RCC 7860 (cell line): ENCODE measurements at regions not wholly inside any gene's neighbourhood (a gene's known extent, or its start where the extent isn't known, plus 50 kb on each side); places are given as distances from the start of the nearest gene placed in this dataset.
"Not testable (repeated sequence)": the region's sequence is repeated elsewhere in the genome, so short reads cannot be mapped to it uniquely, and the experiment has no call there.

Source experiments
- DNase-seq: peaks from one replicate; pipeline ENCODE4 v3.0.0-alpha.2; 2015; ENCODE audit warnings: low spot score
- FAIRE-seq: peaks from 2 replicates; lab custom pipeline; 2012; peaks lifted over from hg19 to GRCh38; lab: Jason Lieb, UNC

DNA sequence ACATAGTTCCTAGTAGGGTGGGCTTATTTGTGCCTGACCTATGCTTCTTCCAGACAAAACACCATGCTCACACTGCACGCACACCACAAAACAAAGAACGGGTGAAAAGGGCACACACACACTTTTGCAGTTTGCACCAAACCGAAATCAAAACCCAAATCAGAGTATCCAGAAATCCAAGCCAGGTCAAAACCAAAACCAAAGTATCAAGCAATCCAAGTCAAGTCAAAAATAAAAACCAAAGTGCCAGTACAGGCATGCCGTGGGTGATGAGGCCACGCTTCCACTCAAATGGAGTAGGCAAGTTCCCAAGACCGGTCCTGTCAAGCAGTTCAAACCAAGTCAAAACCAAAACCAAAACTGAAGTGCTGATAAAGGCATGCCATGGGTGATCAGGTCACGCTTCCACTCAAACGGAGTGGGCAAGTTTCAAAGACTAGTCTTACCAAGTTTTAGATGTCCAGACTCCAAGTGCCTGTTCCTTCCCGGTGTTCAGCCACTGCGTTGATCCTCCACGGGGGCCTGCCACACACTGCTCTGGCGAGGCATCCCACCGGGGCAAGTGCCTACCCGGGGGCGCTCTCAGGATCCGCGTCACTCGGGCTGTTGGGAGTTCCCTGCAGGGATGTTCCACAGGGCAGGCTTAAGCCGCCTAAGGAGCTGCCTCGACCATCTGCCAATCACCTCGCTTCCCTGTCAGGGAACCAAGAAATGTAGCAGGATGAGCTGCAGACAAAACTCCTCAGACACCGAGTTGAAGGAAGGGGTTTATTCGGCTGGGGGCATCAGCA, 184.5 kb upstream of the SGO1 start:
- DNase-seq, FAIRE-seq: not testable (repeated sequence)

DNA sequence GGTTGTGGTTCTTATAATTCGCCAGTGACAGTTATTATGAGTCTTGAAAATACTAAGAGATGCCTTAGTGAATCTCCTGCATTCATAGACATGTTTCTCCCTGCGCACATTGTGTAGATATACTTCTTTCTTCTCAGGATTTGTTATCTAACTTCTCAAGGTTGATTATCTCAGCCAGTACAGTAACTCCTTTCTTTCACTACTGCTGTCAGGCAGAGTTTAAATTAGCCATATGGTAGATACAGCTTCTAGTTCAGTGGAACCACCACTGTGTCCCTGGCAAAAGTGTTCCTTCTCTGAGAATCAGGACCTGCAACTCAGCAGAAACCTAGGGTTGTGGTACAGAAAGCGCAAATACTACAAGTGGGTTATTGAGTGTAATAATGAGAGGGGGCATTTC, 175.0 kb upstream of the SGO1 start:
- FAIRE-seq (no peak), DNase-seq (no peak)

GRCh38 chr3:20353286-20353685, 167.3 kb upstream of the SGO1 start:
- DNase-seq (no peak), FAIRE-seq (no peak)

DNA sequence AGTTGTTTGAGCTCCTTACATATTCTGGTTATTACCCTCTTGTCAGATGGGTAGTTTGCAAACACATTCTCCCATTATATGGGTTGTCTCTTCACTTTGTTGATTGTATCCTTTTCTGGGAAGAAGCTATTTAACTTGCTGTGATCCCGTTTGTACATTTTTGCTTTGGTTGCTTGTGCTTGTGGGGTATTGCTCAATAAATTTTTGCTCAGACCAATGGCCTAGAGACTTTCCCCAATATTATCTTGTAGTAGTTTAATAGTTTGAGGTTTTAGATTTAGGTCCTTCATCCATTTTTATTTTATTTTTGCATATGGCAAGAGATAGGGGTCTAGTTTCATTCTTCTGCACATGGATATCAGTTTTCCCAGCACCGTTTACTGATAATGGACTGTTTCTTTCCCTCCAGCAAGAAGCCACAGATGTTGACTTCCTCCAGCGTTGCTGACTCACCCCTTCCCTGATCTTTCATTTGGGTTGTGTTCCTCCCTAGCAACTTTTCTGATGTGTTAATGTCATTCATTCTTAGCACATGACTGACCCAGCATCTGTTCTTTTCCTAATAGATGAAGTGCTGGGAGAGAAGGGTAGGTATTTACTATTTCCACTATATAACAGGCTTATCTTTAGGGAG, 166.7 kb upstream of the SGO1 start:
- FAIRE-seq (no peak), DNase-seq (no peak)

- FAIRE-seq, result no peak
- DNase-seq, result no peak
Observed at GRCh38 chr3:20350449-20350848, 164.4 kb upstream of the SGO1 start.

DNA sequence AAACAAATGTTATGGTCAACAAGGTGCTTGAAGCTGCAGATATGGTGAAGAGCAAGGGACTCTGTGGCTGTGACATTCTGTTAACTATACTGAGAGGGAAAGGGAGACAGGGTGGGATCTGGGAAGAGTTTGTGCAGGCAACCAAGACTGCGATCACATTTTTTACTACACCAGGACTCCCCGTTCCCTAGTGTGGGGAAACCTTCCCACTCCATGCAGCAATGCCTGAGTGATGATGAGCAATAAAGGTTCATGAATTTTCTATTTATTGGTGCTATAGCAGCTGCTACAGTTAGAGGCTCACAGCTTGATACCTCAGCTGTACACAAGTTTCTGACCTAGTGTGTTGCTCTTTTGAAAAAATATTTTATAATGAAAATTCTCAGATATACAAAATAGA, 160.9 kb upstream of the SGO1 start:
- FAIRE-seq (no peak), DNase-seq (no peak)

DNA sequence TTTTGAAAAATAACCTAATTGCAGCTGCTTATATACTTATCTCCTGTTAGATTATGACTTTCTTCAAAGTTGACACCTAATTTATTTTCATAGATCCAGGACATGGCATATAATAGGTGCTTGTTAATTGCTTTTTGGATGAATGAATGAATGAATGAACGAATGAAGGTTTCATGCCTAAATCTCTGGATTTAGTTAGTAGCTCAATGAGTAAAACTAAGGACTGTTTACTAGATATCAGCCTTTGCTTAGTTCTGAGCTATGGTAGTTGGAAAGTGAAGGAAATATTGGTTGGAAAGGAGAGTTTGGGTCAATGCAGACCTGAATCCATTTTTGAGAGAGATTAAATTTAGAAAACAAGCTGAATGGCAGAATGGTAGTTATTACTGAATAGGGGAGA, 160.4 kb upstream of the SGO1 start:
- DNase-seq, result no peak
- FAIRE-seq, result no peak

DNA sequence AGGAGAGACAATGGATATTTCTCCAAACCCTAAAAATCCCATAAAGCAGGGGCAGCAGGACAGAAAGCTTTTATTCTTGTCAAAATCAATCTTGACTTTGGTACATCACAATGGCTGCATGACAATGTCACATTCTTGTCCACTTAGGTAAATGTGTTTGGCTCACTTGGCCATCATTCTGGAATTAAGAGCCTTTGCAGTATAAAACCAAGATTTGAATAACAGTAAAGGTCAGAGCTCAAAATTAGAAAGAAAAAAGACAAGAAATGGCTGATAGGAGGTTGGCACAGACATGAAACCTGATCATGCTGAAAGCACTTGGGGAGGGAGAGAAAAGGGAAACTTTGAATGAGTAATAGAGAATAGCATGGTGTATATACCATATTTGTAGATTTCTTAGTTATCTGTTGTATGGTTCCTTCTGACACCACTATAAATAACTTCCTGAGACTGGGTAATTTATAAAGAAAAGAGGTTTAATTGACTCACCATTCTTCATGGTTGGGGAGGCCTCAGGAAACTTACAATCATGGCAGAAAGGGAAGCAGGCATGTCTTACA, 158.5 kb upstream of the SGO1 start:
- DNase-seq (no peak), FAIRE-seq (no peak)

DNA sequence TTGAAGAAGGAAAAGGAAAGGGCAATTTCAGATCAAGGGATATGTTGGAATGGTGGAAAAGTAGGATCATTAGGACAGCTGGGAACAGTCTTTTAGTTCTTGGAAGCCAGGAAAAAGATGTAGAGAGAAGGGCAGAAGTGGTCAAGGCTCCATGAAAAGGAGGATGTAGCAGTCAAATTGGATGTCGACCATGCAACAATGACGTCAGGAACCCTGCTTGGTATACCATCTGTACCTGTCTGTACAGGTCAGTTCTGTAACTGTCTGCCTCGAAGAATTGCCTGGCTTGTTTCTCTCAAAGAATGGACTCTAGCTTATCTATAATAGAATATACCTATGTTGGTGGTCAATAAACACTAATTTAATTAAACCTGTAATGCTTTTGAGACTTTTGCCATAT, 157.8 kb upstream of the SGO1 start:
- no peak for DNase-seq
- FAIRE-seq, result no peak

GRCh38 chr3:20340324-20340928, 154.4 kb upstream of the SGO1 start:
- DNase-seq (peak; percentile 26), FAIRE-seq (no peak)

DNA sequence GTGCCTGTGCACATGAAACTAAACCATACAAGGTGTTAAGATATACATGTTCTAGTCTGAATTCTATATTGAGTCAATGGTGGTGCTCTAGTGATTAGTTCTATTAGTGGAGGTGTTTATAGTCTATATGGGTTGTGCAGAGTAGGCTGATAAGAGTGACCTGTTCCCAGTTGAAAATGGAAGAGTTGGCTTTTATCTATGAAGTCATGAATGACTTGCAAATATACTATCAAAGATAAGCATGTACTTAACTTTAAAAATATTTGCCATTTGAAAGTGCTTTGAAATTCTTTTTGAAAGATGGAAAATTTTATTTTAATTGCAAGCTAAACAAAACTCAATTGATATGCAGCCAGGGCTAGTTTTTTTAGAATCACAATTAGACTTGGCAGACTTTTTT, 150.6 kb upstream of the SGO1 start:
- DNase-seq, result no peak
- no peak for FAIRE-seq

GRCh38 chr3:20334842-20335241, 148.8 kb upstream of the SGO1 start:
- no peak for FAIRE-seq

DNA sequence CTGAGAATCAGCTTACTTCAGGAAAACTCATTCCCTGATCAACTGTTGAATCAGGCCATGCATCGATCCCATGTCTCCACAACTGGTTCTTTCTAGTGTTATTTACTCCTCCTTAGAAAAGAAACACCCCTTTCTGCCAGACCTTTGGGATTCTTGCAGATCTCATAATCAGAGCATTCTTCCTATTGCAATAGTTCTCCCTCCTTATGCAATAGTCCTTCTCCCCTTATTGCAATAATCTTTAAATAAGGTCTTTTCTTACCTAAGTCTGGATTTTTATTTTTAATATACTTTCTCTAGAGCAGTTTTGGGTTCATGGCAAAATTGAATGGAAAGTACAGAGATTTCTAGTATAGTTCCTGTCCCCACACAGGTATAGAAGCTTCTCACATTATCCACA, 141.9 kb upstream of the SGO1 start:
- no peak for DNase-seq
- no peak for FAIRE-seq

More at GRCh38 chr3:20334842-20335241, 148.8 kb upstream of the SGO1 start:
- no peak for DNase-seq

DNA sequence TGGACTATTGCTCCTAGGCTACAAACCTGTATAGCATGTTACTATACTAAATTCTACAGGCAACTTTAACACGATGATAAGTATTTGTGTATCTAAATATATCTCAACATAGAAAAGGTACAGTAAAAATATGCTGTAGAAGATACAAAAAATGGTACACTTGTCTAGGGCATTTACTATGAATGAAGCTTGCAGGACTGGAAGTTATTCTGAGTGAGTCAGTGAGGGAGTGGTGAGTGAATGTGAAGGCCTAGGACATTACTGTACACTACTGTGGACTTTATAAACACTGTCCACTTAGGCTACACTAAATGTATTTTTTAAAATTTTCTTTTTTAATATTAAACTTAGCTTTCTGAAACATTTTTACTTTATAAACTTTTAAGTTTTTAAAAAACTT, 140.5 kb upstream of the SGO1 start:
- no peak for DNase-seq
- FAIRE-seq, result no peak

DNA sequence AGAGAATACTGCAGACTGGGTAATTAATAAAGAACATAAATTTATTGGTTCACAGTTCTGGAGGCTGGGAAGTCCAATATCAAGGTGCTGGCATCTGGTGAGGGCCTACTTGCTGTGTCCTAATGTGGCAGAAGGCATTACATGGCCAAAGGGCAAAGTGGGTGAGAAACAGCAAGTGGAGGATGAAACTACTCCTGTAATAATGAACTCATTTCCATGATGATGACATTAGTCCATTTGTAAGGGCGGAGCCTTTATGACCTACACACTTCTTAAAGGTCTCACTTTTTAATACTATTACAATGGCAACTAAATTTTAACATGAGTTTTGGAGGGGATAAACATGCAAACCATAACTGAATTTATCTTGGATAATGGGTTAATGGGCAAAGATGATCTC, 139.6 kb upstream of the SGO1 start:
- FAIRE-seq (no peak), DNase-seq (no peak)

DNA sequence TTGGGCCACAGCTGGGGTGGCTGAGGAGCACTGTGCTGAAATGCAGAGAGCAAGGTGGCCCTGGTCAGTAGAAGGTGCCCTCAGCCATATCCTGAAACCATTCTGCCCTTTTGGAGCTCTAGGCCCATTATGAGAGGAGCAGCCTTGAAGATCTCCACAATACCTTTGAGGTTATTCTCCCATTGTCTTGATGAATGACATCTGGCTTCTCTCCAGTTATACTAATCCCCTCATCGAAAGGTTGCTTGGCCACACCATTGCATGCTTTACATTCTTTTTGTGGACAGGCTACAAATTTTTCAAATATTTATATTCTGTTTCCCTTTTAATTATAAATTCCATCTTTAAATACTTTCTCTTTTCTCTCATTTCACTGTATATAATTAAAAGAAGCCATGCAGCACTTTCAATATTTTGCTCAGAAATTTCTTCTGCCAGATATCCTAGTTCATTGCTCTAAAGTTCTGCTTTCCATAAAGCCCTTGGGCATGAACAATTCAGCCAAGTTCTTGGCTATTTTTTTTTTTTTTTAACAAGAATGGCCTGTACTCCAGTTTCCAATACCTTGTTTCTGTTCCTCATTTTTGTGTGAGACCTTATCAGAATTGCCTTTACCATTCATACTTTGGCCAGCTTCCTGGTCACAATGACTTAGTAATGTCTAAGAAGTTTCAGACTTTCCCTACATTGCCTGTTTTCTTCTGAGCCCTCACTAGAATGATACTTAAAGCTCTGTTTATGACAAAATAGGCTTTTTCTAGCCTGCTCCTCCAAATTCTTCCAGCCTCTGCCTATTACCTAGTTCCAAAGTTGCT, 138.9 kb upstream of the SGO1 start:
- no peak for FAIRE-seq
- no peak for DNase-seq

- DNase-seq (no peak), FAIRE-seq (no peak)
Observed at GRCh38 chr3:20323307-20323927, 137.4 kb upstream of the SGO1 start.

DNA sequence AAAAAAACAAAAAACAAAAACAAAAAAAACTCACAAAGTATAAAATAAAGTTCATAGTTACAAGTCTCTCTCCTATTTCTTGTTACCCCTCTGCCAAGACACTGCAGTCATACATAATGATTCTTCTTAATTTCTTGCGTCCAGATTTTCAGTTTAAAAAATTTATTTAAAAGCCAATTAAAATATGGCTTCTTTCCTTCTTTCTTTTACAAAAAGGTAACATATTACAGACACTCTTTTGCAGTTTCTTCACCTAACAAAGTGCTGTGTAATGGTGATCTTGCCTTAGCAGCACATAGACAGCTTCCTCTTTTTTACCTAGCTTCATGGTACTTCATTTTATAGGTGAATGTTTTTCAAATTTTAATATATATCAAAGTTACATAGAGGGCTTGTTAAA, 136.1 kb upstream of the SGO1 start:
- no peak for DNase-seq
- FAIRE-seq, result no peak

DNA sequence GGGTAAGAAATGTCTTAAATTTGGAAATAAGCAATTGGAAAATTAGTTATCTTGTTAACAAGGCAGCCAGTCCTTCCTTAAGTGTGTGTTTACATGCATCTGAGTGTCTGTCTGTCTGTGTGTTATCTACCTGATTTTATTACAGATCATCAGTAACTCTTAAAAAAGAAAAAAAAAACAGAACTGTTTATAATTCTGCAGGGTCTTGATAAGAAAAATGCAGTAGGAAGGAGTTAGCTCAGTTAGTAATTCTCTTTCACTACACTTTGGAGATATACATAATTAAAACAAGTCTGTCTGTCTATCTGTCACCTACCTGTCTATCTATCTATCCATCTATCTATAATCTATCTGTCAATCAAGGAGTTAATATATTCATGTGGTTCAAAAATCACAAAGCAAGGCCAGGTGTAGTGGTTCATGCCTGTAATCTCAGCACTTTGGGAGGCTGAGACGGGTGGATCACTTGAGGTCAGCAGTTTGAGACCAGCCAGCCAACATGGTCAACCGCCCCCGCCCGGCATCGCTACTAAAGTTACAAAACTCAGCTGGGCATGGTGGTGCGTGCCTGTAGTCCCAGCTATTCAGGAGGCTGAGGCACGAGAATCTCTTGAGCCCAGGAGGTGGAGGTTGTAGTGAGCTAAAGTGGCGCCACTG, 135.5 kb upstream of the SGO1 start:
- FAIRE-seq (no peak), DNase-seq (no peak)

- no peak for FAIRE-seq
- no peak for DNase-seq
Observed at GRCh38 chr3:20320489-20320888, 134.5 kb upstream of the SGO1 start.
